Body of pancreas (tissue), 4 donors: ENCODE measurements at regions not wholly inside any gene's neighbourhood (a gene's known extent, or its start where the extent isn't known, plus 50 kb on each side); places are given as distances from the start of the nearest gene placed in this dataset.

Experiments used
- POLR2A ChIP-seq, 3 donors: fragments of 450-650 bp; IDR thresholded peaks; one replicate each; pipeline ENCODE4 v1.6.1; 2016; ENCODE audit warnings: antibody characterized with exemption in 3 of 3, mild to moderate bottlenecking in 2 of 3
- TF ChIP-seq, protein P1 (sequence below), 7 experiments: fragments of 450-650 bp in 4 of 7; fragments of 200-600 bp in 3 of 7; sonication (generic) in 3 of 7; IDR thresholded peaks; one replicate each; pipeline ENCODE4 v1.5.1; 2016 to 2019; ENCODE audit warnings: antibody characterized with exemption in 7 of 7

DNA sequence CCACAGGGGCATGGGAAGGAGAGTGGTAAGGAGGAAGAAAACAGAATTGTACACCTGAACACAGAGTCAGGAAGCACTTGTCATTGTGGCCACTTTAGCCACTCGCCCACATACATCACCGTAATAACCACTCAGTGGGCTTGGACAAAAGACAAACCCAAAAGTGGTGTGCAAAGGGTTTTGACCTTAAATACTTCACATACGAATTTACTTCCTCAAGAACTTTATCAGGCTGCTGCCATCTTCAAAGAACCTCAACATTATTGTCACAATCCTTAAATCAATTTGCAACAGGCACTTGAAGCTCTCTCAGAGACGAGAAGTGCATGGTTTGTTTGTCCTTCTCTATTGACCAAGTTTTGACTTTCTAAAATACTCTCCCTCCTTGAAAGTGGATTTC, 187.3 kb upstream of the EGLN3 start:
- TF ChIP-seq, protein P1, sequence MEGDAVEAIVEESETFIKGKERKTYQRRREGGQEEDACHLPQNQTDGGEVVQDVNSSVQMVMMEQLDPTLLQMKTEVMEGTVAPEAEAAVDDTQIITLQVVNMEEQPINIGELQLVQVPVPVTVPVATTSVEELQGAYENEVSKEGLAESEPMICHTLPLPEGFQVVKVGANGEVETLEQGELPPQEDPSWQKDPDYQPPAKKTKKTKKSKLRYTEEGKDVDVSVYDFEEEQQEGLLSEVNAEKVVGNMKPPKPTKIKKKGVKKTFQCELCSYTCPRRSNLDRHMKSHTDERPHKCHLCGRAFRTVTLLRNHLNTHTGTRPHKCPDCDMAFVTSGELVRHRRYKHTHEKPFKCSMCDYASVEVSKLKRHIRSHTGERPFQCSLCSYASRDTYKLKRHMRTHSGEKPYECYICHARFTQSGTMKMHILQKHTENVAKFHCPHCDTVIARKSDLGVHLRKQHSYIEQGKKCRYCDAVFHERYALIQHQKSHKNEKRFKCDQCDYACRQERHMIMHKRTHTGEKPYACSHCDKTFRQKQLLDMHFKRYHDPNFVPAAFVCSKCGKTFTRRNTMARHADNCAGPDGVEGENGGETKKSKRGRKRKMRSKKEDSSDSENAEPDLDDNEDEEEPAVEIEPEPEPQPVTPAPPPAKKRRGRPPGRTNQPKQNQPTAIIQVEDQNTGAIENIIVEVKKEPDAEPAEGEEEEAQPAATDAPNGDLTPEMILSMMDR (IDR thresholded peaks at IDR 0.05), result no peak
- no peak for TF ChIP-seq POLR2A (IDR thresholded peaks at IDR 0.05)
